Transverse colon (tissue), 4 donors: ENCODE measurements at regions not wholly inside any gene's neighbourhood (a gene's known extent, or its start where the extent isn't known, plus 50 kb on each side); places are given as distances from the start of the nearest gene placed in this dataset.

Experiments used
- DNase-seq: peaks from one replicate; pipeline ENCODE4 v3.0.0-alpha.2; 2019
- H3K27ac ChIP-seq, 4 donors: fragments of 200-600 bp; sonication (generic); 2 replicates each; pipeline ENCODE4 v1.5.1; 2016 to 2018; ENCODE audit warnings: inconsistent platforms in 4 of 4
- H3K27me3 ChIP-seq: fragments of 200-600 bp; sonication (generic); 2 replicates; pipeline ENCODE4 v1.5.1; 2017; ENCODE audit warnings: inconsistent platforms
- H3K36me3 ChIP-seq, 4 donors: fragments of 200-600 bp; sonication (generic); 2 replicates each; pipeline ENCODE4 v1.5.1; 2017 to 2019; ENCODE audit warnings: inconsistent platforms in 4 of 4
- H3K4me1 ChIP-seq, 4 donors: fragments of 200-600 bp; sonication (generic); 2 replicates each; pipeline ENCODE4 v1.5.1; 2017 to 2020; ENCODE audit warnings: inconsistent platforms in 4 of 4
- H3K4me3 ChIP-seq, 4 donors: fragments of 200-600 bp; sonication (generic); 1 replicate in 1 of 4; 2 replicates in 3 of 4; pipeline versions ENCODE4 v1.5.1 to v1.6.1; 2017 to 2019; ENCODE audit warnings: inconsistent platforms in 4 of 4
- H3K9me3 ChIP-seq, 2 donors: fragments of 200-600 bp; sonication (generic); 2 replicates each; pipeline ENCODE4 v1.5.1; 2017 to 2019; ENCODE audit warnings: inconsistent platforms in 2 of 2
- CTCF ChIP-seq, 5 experiments: fragments of 200-600 bp in 3 of 5; fragments of 450-650 bp in 2 of 5; sonication (generic) in 3 of 5; IDR thresholded peaks; 1 replicate in 2 of 5; 2 replicates in 3 of 5; pipeline ENCODE4 v1.5.1; 2016 to 2017; ENCODE audit warnings: antibody characterized with exemption in 5 of 5, inconsistent platforms in 3 of 5, mild to moderate bottlenecking in 2 of 5, moderate library complexity in 1 of 5
- EP300 ChIP-seq: sonication (generic); formaldehyde crosslinking; IDR thresholded peaks from one replicate; pipeline ENCODE4 v1.6.1; 2017; ENCODE audit warnings: antibody characterized with exemption, low read depth
- POLR2A ChIP-seq: fragments of 450-650 bp; IDR thresholded peaks from one replicate; pipeline ENCODE4 v1.6.1; 2016; ENCODE audit warnings: antibody characterized with exemption, mild to moderate bottlenecking, moderate library complexity
- POLR2AphosphoS5 ChIP-seq, 3 donors: sonication (generic); formaldehyde crosslinking; IDR thresholded peaks; one replicate each; pipeline ENCODE4 v1.6.1; 2016; ENCODE audit warnings: antibody characterized with exemption in 3 of 3
- WGBS, 2 donors: methylation state at CpG; one replicate each; pipeline ENCODE4 v1.1.5; 2018; ENCODE audit warnings: low coverage in 1 of 2; 5-methylcytosine and 5-hydroxymethylcytosine counted together
- in situ Hi-C, 4 donors: fragments of 200-750 bp; cut with MboI; loops; one replicate each; pipeline versions ENCODE4 v1.15.0 to v1.15.1; 2017; ENCODE audit warnings: low sequenced_read_pairs in 3 of 4, low pct_ligation_motif_present in 1 of 4, low pct_unique_long_range_greater_than_20kb in 1 of 4
- intact Hi-C: fragments of 100-400 bp; cut with DNase I; formaldehyde crosslinking; loops from one replicate; pipeline ENCODE4 v1.15.1; 2023; ENCODE audit warnings: low total_unique reads

- Histone ChIP-seq H3K4me3 (no peak overlapping the region), H3K9me3 (no peaks in the 10 kb centered on the region), H3K36me3 (no peaks in the 10 kb centered on the region), H3K27ac (no peak overlapping the region), H3K27me3 (no peaks in the 10 kb centered on the region), H3K4me1 (peaks cover 0 to 6% (median 0%) of the 10 kb centered on the region in 4 donors)
- intact Hi-C loops (no loop called here), in situ Hi-C loops (no loop called here)
- no peak for DNase-seq
- TF ChIP-seq EP300 (no peak), POLR2A (no peak), POLR2AphosphoS5 (IDR thresholded peaks at IDR 0.05) (no peak), CTCF (IDR thresholded peaks at IDR 0.05) (no peak)
- 82 to 86% methylated on average over 1 to 3 of the region's 3 CpGs for WGBS, 2 donors
Measured at GRCh38 chr1:94668528-94668927, 127.0 kb upstream of the F3 start.

GRCh38 chr1:94667818-94668217 lies 126.3 kb upstream of the F3 start:
- H3K36me3 ChIP-seq: no peaks in the 10 kb centered on the region
- no peaks in the 10 kb centered on the region for H3K9me3 ChIP-seq
- no peaks in the 10 kb centered on the region for H3K27me3 ChIP-seq
- intact Hi-C loops (no loop called here), in situ Hi-C loops (no loop called here)
- DNase-seq: no peak
- no peak overlapping the region for H3K27ac ChIP-seq
- H3K4me1 ChIP-seq: peaks cover 0 to 6% (median 0%) of the 10 kb centered on the region in 4 donors
- WGBS, 2 donors: 65 to 77% methylated on average over 4 to 7 of the region's 7 CpGs
- H3K4me3 ChIP-seq: no peak overlapping the region
- no peak for TF ChIP-seq CTCF (IDR thresholded peaks at IDR 0.05)

- no peaks in the 10 kb centered on the region for H3K9me3 ChIP-seq
- WGBS, 2 donors: 85 to 90% methylated on average over 1 of the region's 1 CpG
- H3K27ac ChIP-seq: no peak overlapping the region
- in situ Hi-C loops: no loop called here
- no peaks in the 10 kb centered on the region for H3K27me3 ChIP-seq
- no peak for DNase-seq
- H3K4me3 ChIP-seq: no peak overlapping the region
- intact Hi-C loops: no loop called here
- no peaks in the 10 kb centered on the region for H3K36me3 ChIP-seq
- TF ChIP-seq POLR2A (no peak), POLR2AphosphoS5 (IDR thresholded peaks at IDR 0.05) (no peak), EP300 (no peak), CTCF (IDR thresholded peaks at IDR 0.05) (no peak)
- H3K4me1 ChIP-seq: peaks cover 0 to 6% (median 0%) of the 10 kb centered on the region in 4 donors
Measured at GRCh38 chr1:94666797-94667196, 125.2 kb upstream of the F3 start.

- Histone ChIP-seq H3K36me3 (no peaks in the 10 kb centered on the region), H3K27ac (no peak overlapping the region), H3K9me3 (no peaks in the 10 kb centered on the region), H3K4me3 (no peak overlapping the region), H3K4me1 (peaks cover 0 to 7% (median 3%) of the 10 kb centered on the region in 4 donors), H3K27me3 (no peaks in the 10 kb centered on the region)
- in situ Hi-C loops (no loop called here), intact Hi-C loops (no loop called here)
- no peak for TF ChIP-seq EP300
- TF ChIP-seq POLR2AphosphoS5 (IDR thresholded peaks at IDR 0.05): no peak
- no peak for TF ChIP-seq POLR2A
- TF ChIP-seq CTCF (IDR thresholded peaks at IDR 0.05): no peak
- WGBS, 2 donors: 67 to 80% methylated on average over 2 of the region's 2 CpGs
- DNase-seq: no peak
Measured at GRCh38 chr1:94661431-94661932, 119.9 kb upstream of the F3 start.
